Common myeloid progenitor, CD34-positive (primary cell): ENCODE measurements at regions not wholly inside any gene's neighbourhood (a gene's known extent, or its start where the extent isn't known, plus 50 kb on each side); places are given as distances from the start of the nearest gene placed in this dataset.

Experiments
- CTCF ChIA-PET: fragments of 350-600 bp; sonication (Branson Sonifier 250); formaldehyde crosslinking; loops from one replicate; lab custom pipeline; 2021; ENCODE audit warnings: antibody characterized with exemption; lab: Charles Lee
- POLR2A ChIA-PET: fragments of 350-600 bp; sonication (Branson Sonifier 250); formaldehyde crosslinking; loops from one replicate; lab custom pipeline; 2021; ENCODE audit warnings: antibody characterized with exemption; lab: Charles Lee
- DNase-seq, 3 donors: peaks; one replicate each; pipeline versions ENCODE4 v3.0.0 to v3.0.0-alpha.2; 2013
- H3K27ac ChIP-seq, 2 experiments: 1 replicate in 1 of 2; 2 replicates in 1 of 2; pipeline ENCODE4 v1.7.0; 2013; ENCODE audit warnings: inconsistent platforms in 2 of 2, low read length in 2 of 2, mild to moderate bottlenecking in 2 of 2, low read depth in 1 of 2, moderate library complexity in 1 of 2; ENCODE audit not compliant: severe bottlenecking in 2 of 2, insufficient read depth in 1 of 2, poor library complexity in 1 of 2
- H3K27me3 ChIP-seq, 5 experiments: replicated peaks in 2 of 5; 1 replicate in 3 of 5; 2 replicates in 2 of 5; pipeline versions ENCODE4 v1.6.1 to v1.7.0; 2013; ENCODE audit warnings: low read length in 4 of 5, mild to moderate bottlenecking in 2 of 5, moderate library complexity in 2 of 5, inconsistent platforms in 1 of 5; ENCODE audit not compliant: insufficient read depth in 5 of 5, control insufficient read depth in 4 of 5
- H3K36me3 ChIP-seq, 4 experiments: 1 replicate in 2 of 4; 2 replicates in 2 of 4; pipeline versions ENCODE4 v1.6.1 to v1.7.0; 2013; ENCODE audit warnings: low read length in 3 of 4, control low read depth in 1 of 4, mild to moderate bottlenecking in 1 of 4; ENCODE audit not compliant: control insufficient read depth in 4 of 4, insufficient read depth in 4 of 4
- H3K4me1 ChIP-seq, 4 experiments: 1 replicate in 3 of 4; 2 replicates in 1 of 4; pipeline versions ENCODE4 v1.6.1 to v1.7.1; 2013; ENCODE audit warnings: low read length in 3 of 4, mild to moderate bottlenecking in 3 of 4, control low read depth in 1 of 4, inconsistent platforms in 1 of 4, moderate library complexity in 1 of 4; ENCODE audit not compliant: control insufficient read depth in 4 of 4, insufficient read depth in 4 of 4; ENCODE audit errors: control extremely low read depth in 1 of 4
- H3K4me3 ChIP-seq, 7 experiments: 1 replicate in 4 of 7; 2 replicates in 3 of 7; pipeline versions ENCODE4 v1.5.1 to v1.7.0; 2013; ENCODE audit warnings: mild to moderate bottlenecking in 7 of 7, low read length in 6 of 7, moderate library complexity in 6 of 7, inconsistent platforms in 2 of 7, low read depth in 2 of 7, control low read depth in 1 of 7; ENCODE audit not compliant: insufficient read depth in 4 of 7, control insufficient read depth in 1 of 7; ENCODE audit errors: extremely low read depth in 1 of 7
- H3K9me3 ChIP-seq, 5 experiments: 1 replicate in 4 of 5; 2 replicates in 1 of 5; pipeline versions ENCODE4 v1.6.1 to v1.7.1; 2013; ENCODE audit warnings: low read length in 4 of 5, mild to moderate bottlenecking in 2 of 5, inconsistent platforms in 1 of 5, low read depth in 1 of 5, moderate library complexity in 1 of 5; ENCODE audit not compliant: control insufficient read depth in 4 of 5, insufficient read depth in 2 of 5; ENCODE audit errors: control extremely low read depth in 1 of 5
- WGBS: methylation state at CpG from one replicate; pipeline ENCODE4 v1.1.5; 2013; ENCODE audit not compliant: insufficient coverage; 5-methylcytosine and 5-hydroxymethylcytosine counted together

DNA sequence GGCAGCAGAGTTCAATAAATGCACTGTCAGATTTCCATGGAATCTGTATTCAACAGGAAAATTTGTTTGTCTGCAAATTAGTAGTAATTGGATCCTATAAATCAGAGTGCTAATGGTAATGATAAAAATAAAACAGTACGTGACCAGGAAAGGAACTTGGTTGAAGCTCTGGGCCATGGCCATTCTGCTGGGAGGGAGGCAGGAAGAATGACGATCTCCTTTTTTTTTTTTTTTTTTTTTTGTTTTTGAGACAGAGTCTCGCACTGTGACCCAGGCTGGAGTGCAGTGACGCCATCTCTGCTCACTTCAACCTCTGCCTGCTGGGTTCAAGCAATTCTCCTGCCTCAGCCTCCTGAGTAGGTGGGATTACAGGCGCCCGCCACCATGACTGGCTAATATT lies 94.8 kb upstream of the SEC11C start:
- POLR2A ChIA-PET, result no interaction called here
- no peaks in the 10 kb centered on the region for H3K36me3 ChIP-seq
- CTCF ChIA-PET, result interaction anchor here (1.0 kb wide), 1 partner anchor 521 kb away, joined by 3 read pairs; no protein-coding TSS in a partner anchor
- H3K27me3 ChIP-seq, result peaks cover 0 to 5% (median 0%) of the 10 kb centered on the region in 5 experiments
- no peaks in the 10 kb centered on the region for H3K9me3 ChIP-seq
- no peak overlapping the region for H3K4me3 ChIP-seq
- no peaks in the 10 kb centered on the region for H3K4me1 ChIP-seq
- no peak for DNase-seq
- H3K27ac ChIP-seq, result no peak overlapping the region
- WGBS, result 83% methylated on average over 3 of the region's 6 CpGs

- no peak overlapping the region for H3K4me3 ChIP-seq
- CTCF ChIA-PET, result interaction anchor here (1.1 kb wide), 1 partner anchor 10 kb away, joined by 3 read pairs; no protein-coding TSS in a partner anchor
- H3K4me1 ChIP-seq, result no peaks in the 10 kb centered on the region
- no peak overlapping the region for H3K27ac ChIP-seq
- POLR2A ChIA-PET, result no interaction called here
- H3K27me3 ChIP-seq, result peaks cover 0 to 5% (median 2%) of the 10 kb centered on the region in 5 experiments
- H3K36me3 ChIP-seq, result no peaks in the 10 kb centered on the region
- DNase-seq, result no peak
- 96% methylated on average over 2 of the region's 2 CpGs for WGBS
- no peaks in the 10 kb centered on the region for H3K9me3 ChIP-seq
Measured at GRCh38 chr18:59047321-59048047, 92.2 kb upstream of the SEC11C start.

- CTCF ChIA-PET, result interaction anchor here (1.1 kb wide), 1 partner anchor 9 kb away, joined by 3 read pairs; no protein-coding TSS in a partner anchor
Measured at GRCh38 chr18:59048048-59048363, 91.7 kb upstream of the SEC11C start.

DNA sequence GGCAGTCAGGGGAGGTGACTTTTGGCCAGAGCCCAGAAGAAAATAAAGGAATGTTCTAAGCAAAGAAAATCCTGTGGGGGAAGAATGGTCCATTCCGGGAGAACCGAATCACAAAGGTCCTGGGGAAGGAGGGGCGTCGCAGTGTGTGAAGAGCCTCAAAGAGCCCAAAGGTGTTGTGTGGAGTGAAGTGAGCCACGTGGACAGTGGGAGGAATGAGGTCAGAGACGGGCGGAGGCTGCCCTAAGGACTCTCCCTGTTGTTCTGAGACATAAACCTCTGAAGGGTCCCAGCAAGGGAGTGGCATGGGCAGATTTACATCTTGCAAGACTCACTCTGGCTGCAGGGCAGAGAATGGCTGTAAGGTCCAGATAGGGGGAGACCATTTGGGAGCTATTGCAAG lies 91.3 kb upstream of the SEC11C start:
- Histone ChIP-seq H3K27me3 (peaks cover 0 to 5% (median 2%) of the 10 kb centered on the region in 5 experiments), H3K4me1 (no peaks in the 10 kb centered on the region), H3K4me3 (no peak overlapping the region), H3K27ac (no peak overlapping the region), H3K9me3 (no peaks in the 10 kb centered on the region), H3K36me3 (no peaks in the 10 kb centered on the region)
- CTCF ChIA-PET, result interaction anchor here (1.1 kb wide), 1 partner anchor 9 kb away, joined by 3 read pairs; no protein-coding TSS in a partner anchor
- DNase-seq, result no peak
- POLR2A ChIA-PET, result no interaction called here
- 90% methylated on average over 7 of the region's 7 CpGs for WGBS

More at GRCh38 chr18:59048048-59048363, 91.7 kb upstream of the SEC11C start:
- H3K9me3 ChIP-seq, result no peaks in the 10 kb centered on the region
- H3K36me3 ChIP-seq, result no peaks in the 10 kb centered on the region
- peaks cover 0 to 5% (median 2%) of the 10 kb centered on the region in 5 experiments for H3K27me3 ChIP-seq
- DNase-seq, result no peak
- H3K4me1 ChIP-seq, result no peaks in the 10 kb centered on the region
- no peak overlapping the region for H3K27ac ChIP-seq
- WGBS, result 100% methylated on average over 1 of the region's 9 CpGs
- POLR2A ChIA-PET, result no interaction called here
- no peak overlapping the region for H3K4me3 ChIP-seq

DNA sequence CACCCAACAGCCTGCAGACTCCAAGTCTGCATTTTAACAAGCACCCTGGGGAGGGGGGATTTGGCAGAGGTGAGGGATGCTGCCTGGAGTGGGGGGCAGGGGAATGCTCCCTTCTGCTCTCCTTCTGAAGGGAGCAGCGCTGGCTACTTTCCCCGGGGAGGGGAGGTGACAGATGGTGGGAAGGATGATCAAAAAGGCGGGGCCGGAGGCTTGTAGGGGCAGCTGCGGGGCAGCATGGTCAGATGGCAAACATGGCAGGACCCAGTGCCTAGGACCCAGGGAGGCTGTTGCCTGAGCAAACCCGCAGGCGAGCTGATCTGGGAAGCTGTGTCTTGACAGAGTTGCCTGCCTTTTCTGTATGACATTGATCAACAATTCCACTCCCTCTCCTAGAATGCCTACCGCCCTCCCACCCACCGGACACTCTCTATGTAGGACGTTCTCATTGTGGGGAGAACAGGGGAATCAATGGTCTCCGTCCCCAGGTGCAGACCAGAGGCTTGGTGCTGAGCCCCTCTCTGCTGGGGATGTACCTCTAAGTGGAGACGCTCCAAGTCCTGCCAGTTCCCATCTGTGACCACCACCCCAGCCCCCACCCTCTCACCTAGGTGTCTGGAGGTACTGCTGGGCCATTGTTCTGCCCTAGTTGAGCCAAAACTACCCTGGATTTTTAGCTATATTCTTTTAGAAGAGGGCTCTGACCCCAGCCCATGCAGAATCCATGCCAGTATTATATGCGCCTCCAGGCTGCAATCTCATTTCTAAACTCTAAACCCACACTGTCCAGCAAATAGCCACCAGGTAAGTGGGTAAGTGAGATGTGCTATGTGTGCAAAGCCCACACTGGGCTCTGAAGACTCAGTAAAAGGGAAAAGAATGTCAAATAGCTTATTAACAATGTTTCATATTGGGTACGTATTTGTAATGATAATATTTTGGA lies 89.7 kb upstream of the SEC11C start:
- no peak for DNase-seq
- Histone ChIP-seq H3K4me1 (no peaks in the 10 kb centered on the region), H3K27me3 (peaks cover 0 to 5% (median 2%) of the 10 kb centered on the region in 5 experiments), H3K27ac (no peak overlapping the region), H3K9me3 (no peaks in the 10 kb centered on the region), H3K4me3 (no peak overlapping the region), H3K36me3 (no peaks in the 10 kb centered on the region)
- ChIA-PET POLR2A (no interaction called here), CTCF (interaction anchor here (1.0 to 1.5 kb wide), 4 partner anchors 10 to 269 kb away, joined by 3 to 5 read pairs (median 3); no protein-coding TSS in a partner anchor)
- 74% methylated on average over 9 of the region's 14 CpGs for WGBS

DNA sequence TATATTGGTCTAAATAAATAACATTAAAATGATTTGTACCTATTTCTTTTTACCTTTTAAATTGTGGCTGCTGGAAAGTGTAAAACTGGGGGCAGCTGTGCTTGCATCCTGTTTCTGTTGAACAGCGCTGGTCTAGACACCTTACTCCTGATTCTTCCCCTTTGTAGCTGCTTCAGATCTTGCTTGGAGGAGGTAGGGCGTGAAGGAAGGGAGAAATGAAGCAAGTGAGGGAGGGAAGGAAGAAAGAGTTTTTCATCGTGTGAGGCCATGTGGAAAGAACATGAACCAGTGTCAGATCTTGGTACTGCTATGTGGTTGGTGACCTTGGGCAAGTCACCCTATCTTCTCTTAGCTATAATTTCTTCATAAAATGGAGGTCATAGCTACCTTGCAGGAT lies 89.0 kb upstream of the SEC11C start:
- Histone ChIP-seq H3K9me3 (no peaks in the 10 kb centered on the region), H3K4me3 (no peak overlapping the region), H3K27ac (no peak overlapping the region), H3K36me3 (no peaks in the 10 kb centered on the region), H3K4me1 (no peaks in the 10 kb centered on the region), H3K27me3 (peaks cover 0 to 5% (median 2%) of the 10 kb centered on the region in 5 experiments)
- no peak for DNase-seq
- CTCF ChIA-PET, result interaction anchor here (1.0 to 1.5 kb wide), 4 partner anchors 9 to 270 kb away, joined by 3 to 5 read pairs (median 3); no protein-coding TSS in a partner anchor
- no CpG with 5 or more reads among the region's 3 CpGs for WGBS
- POLR2A ChIA-PET, result no interaction called here
